ENCODE measurements at regions not wholly inside any gene's neighbourhood (a gene's known extent, or its start where the extent isn't known, plus 50 kb on each side); places are given as distances from the start of the nearest gene placed in this dataset.

GRCh38 chr14:77985211-77985615 is 185.0 kb upstream of the NRXN3 start:
- TF ChIP-seq CTCF (IDR thresholded peaks at IDR 0.05) (no peak), ZFP36 (IDR thresholded peaks at IDR 0.05; ENCODE audit: borderline replicate concordance, partially characterized antibody) (no peak), ELK1 (IDR thresholded peaks at IDR 0.05; ENCODE audit: low read depth, low read length) (no peak)

Data from A549 (cell line).